HG02852 (cell line): ENCODE measurements at regions not wholly inside any gene's neighbourhood (a gene's known extent, or its start where the extent isn't known, plus 50 kb on each side); places are given as distances from the start of the nearest gene placed in this dataset.

ENCODE experiments used
- ATAC-seq: cut with Tn5 transposase; IDR thresholded peaks from one replicate; pipeline ENCODE4 v1.9.1; 2021; ENCODE audit warnings: mild to moderate bottlenecking, moderate library complexity; ENCODE audit not compliant: unreplicated experiment

DNA sequence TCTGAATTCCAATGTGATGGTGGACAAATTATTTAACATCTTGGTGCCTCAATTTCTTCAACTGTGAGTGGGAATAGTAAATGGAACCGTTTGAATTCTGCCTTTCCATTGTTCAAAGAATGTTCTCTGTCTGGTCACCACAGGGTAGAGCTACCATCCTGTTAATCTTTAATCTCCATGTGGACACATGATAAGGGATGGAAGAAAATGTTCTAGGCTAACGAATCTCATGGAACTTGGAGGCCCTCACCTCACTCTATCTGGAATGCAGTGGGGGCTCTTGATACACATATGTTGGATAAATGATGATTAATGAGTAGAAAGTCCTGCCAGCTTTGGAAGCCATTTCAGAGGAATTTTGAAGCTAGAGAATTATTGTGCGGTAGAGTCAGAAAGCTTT is 118.5 kb upstream of the HABP2 start:
- no peak for ATAC-seq

DNA sequence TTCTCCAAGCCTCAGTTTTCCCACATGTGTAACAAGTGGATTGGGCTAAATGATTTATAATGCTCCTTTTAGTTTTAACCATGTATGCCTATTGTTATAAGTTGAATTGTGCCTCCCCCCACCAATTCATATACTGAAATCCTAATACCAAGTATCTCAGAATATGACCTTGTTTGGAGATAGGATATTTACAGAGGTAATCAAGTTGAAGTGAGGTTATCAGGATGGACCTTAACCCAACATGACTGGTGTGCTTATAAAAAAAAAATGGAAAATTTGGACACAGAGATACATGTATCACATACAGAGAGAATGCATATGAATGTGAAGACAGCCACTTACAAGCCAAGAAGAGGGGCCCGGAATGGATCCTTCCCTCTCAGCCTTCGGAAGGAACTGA is 117.9 kb upstream of the HABP2 start:
- no peak for ATAC-seq

DNA sequence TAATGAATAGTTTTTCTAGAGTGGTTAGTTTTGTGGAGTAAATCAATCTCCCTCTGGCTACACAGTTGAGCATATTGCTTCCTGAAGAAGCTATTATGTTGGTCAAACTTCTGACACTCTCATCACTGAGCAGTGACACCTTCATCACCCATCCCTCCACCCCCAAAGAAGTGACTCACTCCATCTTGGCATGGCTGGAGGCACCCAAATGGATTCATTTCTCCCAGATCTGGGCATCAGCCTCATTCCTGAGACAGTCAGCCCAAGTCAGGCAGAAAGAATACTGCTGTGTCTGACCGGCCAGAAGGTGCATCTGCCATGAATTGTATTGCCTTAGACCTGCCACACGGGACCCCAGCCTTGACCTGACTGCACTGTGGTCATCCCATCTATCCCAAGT is 117.0 kb upstream of the HABP2 start:
- ATAC-seq = no peak

DNA sequence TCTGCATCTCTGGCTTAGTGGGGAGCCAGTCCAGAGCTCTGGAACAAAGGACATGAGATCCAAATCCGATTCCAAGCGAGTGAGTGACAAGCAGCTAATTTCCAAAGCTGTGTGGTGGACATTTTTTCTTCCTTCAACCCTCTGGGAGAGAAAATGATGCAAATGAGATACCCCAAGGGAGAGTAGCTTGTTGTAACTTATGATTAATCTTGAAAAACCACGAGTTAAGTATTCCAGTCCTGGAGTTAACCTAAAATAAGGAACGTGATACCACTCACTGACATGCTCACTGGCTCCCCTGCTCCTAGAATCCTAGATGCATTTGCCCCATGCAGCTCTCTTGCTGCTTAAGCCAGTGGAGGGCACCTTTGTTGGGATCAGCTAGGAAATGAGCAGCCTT is 116.0 kb upstream of the HABP2 start:
- no peak for ATAC-seq

DNA sequence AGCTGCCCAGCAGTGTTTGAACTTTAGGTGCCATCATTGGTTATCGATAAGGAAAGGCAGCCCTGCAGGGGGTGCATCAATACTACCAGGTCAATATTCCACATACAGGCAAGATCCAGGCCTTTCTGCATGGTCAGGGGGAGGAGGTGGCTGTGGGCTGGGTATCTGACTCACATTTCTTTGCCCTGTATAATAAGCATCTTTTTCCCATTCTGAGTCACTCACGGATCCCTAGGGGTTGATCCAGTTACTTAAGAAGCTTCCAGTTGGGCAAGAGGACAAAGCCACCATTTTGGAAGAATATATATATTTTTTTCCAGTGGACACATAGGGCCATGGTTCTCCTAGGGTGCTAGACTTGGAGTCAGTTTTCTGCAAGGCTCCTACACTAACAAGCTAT is 114.2 kb upstream of the HABP2 start:
- ATAC-seq = no peak

DNA sequence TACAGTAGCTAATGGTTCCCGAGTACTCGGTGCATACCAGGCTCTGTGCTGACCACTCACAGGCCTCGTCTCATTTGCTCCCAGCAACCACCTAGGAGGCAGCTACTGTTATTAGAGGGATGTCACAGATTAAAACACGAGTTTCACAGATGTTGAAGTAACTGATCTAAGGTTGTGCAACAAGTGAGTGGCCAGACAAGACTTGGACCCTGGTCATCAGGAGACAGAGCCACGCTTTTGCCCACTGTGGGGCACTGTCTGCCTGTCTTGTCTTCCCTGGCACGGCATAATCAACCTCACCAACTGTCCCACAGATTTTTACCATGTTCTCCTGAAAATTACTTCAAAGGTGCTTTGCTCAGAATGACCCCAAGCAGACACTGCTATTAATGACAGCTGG is 111.6 kb upstream of the HABP2 start:
- no peak for ATAC-seq

DNA sequence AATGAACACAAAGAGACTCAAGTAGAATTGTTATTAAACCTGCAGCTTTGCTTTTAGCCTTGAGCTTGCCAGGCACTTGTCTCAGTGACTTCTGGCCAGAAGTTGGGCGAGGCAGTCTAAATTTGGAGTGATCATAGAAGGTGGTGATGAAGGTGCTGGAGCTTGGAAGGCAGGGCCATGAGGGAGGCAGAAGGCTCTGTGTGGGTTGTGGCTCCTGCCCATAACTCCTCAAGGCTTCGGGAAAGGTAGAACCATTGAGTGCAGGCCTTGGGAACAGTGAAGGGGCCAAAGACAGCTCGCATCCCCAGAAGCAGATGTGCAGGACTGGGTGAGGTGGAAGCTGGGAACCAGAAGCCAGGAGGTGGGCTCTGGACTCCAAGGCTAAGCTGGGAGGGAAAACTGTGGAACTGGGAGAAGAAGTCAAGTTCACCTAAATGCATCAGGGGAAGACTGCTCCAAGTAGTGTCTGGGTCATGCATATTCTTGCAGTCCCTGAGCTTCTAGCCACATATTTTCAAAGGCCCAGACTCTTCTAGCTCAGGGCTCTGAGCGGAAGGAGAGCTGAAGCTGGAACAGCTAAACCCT is 111.1 kb upstream of the HABP2 start:
- no peak for ATAC-seq

DNA sequence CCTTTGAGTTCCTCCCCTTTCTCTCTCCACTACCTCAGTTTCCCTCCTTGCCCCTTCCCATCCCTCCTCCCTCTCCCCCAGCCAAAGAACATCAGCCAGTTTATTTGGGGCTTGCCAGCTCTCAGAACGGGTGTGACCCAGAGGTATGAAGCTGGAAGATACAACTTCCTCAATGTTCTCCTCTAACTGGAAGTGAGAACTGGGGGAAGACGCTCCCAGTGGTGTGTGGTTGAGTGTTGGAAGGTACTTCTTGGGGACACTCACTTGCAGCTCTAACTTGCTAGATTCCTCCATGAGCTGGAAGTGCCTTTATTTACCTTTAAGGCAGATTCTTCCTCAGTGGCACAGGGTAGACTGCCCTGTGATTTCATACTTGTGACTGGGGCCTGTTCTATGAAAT is 110.5 kb upstream of the HABP2 start:
- no peak for ATAC-seq

DNA sequence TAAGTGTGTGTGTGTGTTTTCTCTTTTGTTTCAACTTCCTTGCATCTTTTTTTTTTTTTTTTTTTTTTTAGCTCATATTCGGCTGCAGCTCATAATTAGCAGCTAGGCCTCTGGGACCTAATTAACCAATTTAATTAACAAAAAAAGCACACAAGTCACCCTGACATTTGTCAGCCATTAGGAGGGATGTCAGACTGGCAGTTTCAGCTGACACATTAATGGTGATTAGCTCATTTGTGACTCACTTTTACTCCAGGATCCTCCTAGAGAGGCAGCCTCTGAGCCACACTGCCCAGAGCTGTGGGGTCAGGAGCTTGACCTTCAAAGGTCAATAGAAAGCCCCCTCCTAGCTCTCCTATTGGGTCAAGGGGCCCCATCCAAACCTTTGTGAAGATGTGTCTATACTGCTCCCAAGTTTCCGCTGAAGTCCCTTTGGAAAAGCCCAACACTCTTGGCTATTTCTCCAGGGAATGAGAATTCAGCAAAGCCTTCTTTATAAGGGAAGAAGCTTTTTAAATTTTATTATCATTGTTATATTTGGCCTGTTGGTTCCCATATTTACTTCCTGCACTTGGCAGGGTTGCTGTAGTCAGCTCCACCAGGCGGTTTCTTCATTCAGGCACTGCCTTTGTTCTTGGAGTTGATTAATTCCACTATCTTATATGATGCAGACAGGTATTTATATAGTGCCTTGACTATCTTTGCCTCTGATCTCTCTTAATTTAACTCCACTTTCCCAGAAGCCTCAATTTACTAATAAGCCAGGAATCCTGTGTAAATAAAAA is 109.5 kb upstream of the HABP2 start:
- ATAC-seq = no peak

DNA sequence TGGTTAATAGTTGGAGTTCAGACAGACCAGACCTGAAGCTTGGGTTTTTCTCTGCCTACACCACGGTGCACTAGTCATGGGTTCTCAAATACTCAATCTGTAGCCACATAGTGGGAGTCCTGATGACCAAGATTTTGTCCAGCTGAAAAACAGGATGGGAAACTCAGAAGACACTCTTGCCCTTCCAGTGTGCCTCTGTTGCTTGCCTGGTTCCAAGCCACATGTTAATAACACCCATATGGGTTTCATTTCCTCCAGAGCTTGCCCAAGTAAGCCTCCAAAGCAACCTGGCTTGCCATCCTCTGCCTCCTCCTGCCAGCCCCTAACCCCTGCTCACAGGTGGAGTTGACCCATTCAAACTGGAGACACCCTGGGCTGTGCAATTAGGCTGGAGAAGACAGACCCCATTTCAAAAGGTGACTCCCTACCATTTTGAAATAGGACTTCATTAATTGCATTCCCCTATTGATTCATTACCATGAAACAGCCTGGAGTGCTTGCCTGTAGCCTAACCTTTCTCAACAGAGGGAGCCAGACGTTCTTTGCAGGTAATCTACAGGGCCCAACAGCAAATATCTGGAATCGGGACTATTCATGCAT is 108.0 kb upstream of the HABP2 start:
- no peak for ATAC-seq

DNA sequence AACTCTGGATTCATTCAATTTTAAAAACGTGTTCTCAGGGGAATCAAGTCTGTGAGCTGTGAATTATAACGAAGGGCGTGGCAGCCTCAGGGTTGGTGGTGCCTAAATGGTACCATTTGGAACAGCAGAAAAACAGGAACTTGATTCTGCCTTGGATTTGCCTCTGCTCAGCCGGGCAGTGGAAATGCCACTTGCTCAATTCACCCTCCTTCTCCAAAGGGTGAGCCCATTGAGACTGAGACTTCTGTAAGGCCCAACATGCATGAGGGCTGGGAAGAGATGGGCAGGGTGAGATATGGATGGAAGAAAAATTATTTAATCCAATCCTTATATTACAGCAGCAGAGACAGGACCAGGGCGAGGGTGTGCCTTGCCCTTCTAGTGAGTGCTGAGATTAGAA is 107.1 kb upstream of the HABP2 start:
- ATAC-seq = no peak

DNA sequence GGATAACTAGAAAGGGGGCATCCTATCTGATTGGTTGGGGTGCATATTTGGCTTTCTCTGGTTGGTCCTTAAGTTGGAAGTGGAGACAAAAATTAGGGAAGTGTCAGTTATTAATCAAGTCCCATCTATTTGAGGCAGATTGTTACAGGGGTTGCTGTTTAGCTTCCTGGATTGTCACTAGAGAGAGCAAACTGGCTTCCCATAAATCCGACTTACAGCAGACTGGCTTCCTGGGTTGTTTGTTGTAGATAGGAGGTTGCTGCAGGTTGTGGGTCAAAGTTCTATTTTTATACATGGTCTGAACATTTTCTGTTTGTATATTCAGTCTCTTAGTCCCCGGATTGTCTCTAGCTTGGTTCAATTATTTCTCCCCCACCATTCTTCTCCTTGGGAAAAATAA is 106.1 kb upstream of the HABP2 start:
- ATAC-seq = no peak

DNA sequence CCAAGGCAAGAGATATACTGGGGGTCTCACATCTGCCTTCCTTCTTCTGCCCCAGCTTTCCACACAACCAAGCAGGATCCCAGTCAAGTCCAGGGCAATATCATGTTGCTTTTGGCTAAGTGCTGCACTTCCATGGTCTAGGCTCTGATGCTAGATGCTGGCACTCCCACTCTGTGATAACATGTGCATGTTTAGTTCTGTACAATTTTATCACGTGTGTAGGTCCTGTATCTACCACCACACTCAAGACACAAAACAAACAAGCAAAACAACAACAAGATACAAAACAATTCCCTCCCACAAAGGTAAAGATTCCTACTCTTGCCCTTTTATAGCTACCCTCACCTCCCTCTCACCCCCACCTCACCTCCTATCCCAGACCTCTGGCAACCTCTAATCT is 105.6 kb upstream of the HABP2 start:
- ATAC-seq = no peak

DNA sequence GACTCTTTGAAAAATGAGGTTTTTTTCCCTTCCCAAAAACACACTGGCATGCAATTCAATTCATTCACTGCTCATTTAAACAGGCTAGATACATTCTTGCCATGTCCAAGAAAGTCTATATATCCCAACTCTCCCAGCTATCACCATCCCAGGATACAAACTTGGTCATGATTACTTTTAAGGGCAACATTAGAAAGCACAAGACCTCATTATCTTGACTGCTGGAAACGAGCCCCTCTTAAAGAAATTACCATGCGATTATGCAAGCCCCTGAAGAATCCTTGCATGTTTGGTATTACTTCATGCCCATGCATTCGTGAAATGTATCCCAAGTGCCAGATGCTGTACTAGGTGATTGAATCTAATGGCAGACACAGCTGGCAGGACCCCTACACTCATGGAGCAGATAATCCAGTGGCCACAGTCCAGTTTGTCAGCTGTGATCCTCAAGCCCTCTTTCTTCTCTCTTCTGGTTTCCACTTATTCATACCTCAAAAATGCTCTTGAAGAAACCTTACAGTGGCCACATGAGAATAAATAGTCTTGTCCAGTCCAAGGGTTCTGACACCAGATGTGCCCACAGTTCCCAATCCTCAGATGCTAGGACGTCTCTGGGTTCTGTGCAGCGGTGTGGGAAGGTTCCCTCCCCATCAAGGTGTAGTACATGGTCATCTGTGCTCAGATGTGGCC is 103.7 kb upstream of the HABP2 start:
- ATAC-seq = no peak

DNA sequence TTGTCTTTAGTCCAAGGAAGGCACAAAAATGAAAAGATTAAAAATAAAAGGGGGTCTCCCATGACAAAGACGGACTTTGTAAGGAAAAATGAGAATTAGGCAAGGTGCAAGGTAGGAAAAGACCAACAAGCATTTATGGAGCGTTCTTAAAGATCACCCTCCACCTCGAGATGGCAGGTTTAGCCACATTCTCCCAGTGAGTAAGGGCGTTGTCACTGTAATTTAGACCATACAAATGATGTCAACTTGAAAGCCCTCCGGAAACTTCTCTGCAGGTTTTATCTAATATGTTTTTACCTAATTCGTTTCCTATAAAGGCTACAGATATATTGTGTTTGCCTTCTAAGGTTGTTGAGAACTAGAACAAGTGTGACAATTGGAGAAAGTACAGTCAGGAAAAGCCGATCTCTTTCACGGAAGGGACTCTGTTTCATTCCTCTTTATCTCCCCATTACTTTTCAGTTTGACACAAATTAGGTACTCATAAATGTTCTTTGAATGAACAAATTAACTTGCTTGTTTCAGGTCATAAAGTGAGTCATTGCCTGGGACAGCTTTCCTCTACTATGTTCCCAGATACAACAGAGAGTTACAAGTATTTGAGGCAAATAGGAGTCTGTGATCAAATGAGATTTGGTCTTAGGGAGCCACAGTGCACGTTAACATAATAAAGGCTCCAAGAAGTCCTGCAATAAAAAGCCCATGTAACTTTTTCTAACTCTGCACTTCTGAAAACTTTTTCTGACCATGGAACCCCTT is 102.6 kb upstream of the HABP2 start:
- no peak for ATAC-seq

DNA sequence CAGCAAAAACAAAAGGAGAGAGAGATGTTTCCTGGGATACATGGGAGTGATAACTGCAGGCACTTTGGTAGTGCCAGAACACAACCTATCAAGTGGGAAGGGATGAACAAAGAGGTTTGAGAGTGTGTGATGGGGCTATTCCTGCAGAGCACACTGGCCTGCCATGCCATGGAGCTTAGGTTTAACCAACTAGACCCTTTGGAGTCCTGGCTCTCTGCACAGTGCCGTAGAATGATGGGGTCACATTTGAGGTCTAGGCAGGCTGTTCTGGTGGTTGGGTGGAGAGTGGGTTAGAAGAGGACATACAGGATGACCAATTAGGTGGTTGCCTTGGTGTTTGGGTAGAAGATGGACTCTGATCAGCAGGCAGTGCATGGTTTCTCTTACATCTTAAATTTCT is 101.9 kb upstream of the HABP2 start:
- ATAC-seq = no peak

DNA sequence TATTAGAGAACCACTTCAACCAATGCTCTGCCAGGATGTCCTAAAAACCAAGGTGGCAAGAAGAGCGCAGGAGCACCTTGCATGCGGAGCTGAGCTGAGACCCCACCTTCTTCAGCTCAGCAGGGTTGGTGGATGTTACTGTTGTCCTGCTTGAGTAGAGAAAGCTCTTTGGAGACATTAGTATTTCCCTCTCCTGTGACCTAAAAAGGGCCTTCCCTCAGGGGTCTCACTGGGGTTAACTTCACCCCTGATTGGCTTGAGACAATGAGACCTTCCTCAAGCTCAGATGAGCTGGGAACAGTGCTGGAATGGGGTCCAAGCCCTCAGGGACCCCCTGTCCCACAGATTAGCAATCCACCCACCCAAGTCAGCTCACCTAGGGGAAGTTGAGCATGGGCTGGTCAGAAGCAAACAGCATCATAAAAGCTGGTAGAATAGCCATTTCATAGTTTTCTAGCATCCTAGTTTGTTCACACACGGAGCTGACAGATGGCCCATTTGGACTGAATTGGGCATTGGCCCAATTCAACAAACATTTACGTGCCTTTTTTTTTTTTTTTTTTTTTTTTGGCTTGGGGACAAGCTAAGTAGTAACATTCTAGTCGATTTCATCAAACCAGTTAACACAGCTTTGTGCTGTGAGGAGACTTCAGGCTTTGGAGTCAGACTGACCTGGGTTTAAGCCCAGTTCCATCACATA is 100.6 kb upstream of the HABP2 start:
- no peak for ATAC-seq

DNA sequence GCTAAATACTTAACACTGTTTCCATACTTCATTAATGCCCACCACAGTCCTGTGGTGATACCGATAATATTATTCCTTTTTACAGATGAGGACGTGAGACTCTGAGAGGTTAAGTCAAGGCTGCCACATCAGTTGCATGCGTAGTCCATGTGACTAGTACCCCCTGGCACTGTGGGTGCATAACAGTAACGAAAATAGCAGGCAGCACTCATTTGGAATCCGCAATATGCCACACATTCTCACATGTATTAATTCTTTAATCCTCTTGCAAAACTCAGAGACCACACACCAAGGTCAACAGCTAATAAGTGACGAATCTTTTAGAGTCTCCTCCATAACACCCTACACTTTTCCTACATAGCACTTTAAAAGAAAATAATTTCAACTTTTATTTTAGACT is 99.5 kb upstream of the HABP2 start:
- ATAC-seq = no peak

DNA sequence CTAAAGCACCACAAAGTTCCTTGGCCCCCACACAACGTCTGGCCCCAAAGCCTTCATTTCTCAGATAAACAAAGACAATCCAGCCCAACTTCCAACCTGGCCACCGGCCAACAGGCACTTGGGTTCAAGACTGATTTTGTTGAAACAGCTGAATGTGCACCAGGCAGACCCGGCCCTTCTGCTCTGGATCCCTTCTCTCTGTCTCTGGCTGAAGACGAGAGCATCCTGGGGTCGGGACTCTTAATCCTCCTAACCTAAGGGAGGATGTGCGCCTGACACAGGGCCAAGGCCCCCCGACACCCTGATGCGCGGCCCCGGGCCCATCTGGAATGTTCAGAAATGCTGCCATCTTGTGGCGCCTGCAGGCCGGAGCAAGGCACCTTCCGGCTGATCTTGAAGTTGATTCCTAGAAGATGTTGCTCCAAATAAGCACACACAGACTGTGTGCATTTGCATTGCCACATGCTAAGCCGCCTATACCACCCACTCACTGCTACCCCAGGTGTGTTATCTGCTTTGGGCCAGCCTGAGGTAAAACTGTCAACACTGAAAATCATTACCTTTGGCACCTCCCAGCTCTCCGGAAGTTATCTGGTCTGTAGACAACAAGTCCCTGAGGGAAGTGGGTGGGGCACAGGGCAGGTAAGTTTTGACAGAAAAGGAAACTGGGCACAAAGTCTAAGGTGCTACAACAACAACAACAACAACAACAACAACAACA is 98.4 kb upstream of the HABP2 start:
- no peak for ATAC-seq

DNA sequence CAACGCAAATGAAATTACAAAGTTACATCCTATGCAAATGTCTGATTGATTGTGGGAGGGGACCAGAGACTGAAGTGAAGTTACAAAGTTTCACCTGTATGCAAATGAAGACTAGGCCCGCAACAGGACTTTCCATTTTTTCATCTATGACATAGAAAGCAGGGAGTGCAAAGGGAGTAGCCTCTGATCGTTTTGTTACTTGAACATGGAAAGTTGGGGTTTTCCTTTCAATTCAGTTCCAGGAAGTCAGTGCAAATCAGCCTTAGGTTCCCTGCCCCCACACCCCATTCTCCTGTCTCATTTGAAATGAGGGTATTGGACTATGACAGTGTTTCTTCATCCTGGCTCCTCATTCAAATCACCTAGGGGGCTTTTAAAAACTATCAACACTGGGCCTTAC is 96.9 kb upstream of the HABP2 start:
- no peak for ATAC-seq
